HG03521 (cell line): ENCODE measurements at regions not wholly inside any gene's neighbourhood (a gene's known extent, or its start where the extent isn't known, plus 50 kb on each side); places are given as distances from the start of the nearest gene placed in this dataset.
"Not testable (repeated sequence)": the region's sequence is repeated elsewhere in the genome, so short reads cannot be mapped to it uniquely, and the experiment has no call there.

ENCODE experiments used
- ATAC-seq: cut with Tn5 transposase; IDR thresholded peaks from one replicate; pipeline ENCODE4 v1.9.1; 2021; ENCODE audit warnings: mild to moderate bottlenecking, moderate library complexity; ENCODE audit not compliant: unreplicated experiment

DNA sequence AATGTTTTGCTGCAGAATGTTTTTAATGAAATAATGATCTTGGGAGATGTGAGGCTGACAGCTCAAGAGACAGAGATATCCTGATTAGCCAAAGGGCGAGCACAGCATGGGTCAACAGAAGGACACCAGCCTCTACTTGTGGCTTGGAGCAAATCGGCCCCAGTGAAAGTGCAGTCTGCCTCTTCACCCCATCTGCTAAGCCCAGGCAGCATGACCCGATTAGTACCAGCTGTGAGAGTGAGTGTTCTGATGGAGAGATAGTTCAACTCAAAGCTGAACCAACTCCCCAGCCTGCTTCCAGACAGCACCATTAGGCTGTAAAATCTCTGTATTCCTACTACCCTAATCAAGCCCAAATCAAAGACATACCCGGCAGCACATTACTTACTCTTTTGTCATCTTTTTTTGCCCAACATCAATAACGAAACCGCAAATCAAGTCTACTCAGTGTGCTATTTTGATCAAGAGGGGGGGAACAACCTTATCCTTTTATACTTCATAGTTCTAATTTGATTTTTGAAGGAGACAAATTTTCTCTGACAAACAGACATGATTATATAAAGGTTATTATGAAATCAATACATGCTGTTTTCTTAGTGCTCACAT, 514.1 kb upstream of the NRSN1 start:
- ATAC-seq = no peak

DNA sequence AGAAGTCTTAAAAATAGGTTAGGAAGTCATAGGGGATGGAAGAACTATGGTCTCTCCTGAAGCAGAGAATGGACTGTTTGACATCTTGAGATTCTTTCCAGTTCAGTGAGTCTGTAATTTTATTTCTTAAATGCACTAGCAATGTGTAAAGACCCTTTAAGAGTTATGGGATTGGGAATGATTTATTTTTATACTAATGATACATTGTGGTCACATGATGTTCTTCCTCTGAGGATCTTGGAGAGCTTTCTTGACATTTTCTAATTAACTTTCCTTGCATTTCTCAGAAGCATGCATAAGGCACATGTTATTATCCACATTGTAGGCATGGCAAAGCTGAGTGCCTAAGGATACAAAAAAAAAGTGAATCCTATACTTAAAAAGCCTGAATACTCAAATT, 507.6 kb upstream of the NRSN1 start:
- no peak for ATAC-seq

DNA sequence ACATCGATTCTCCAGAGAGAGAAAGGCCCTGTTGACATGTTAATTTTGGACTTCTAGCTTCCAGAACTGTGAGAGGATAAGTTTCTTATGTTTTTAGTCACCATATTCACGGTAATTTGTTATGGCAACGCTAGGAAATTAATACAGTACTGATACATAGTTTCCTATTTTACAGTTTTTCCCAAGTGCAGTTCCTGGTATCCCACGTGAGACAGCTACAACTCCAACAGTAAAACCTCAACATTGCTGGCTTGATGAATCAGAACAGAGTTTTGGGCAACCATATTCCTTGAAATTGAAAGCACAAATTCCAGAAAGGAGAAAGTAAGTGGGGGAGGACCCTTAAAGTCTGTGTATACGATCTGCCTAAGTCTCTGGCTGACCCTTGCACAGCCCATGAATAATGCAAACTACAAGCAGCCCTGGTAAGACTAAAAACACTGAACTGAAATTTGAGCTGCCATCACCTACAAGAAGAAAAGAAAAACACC, 505.1 kb upstream of the NRSN1 start:
- no peak for ATAC-seq

DNA sequence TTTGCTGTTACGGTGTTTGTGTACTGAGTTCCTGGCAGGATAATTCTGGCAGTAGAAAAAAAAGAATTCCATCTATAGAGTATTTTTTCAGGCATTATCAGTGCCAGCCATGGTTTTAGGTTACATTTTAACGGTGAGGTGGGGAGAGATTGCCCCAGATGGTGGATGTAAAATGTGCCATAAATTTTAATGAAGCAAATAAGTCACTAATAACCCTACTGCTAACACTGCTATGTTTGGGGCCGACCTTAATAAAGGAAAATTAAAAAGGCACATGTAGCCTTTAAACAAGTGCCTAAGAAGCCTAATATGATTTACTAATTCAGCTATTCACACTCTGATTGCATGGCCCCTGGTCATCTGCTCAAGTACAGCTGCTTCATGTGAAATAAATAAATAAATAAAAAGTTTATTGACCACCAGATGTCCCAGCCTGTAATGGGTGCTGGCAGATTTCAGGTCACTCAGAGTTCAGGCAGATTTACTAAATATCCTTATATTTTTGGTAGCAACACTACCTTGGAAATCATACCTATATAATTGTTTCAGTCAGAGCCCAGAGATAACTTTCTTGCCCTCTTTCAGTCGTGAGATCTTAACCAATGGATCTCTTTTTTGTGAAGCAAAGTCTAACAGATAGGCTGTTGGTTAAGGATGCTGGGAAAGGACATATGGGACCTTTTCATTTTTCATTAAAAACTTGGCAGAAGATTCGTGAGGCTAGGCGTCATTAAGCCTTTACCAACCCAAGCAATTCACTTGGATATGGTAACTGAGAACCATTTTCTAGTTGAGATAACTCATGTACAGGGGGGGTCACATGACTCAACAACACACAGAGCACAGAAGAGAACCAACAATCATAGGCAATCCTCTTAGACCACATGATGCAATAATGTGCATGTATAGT, 495.0 kb upstream of the NRSN1 start:
- no peak for ATAC-seq

- no peak for ATAC-seq
Observed at GRCh38 chr6:23633996-23634395, 492.0 kb upstream of the NRSN1 start.

GRCh38 chr6:23635150-23635549, 490.9 kb upstream of the NRSN1 start:
- ATAC-seq = no peak

DNA sequence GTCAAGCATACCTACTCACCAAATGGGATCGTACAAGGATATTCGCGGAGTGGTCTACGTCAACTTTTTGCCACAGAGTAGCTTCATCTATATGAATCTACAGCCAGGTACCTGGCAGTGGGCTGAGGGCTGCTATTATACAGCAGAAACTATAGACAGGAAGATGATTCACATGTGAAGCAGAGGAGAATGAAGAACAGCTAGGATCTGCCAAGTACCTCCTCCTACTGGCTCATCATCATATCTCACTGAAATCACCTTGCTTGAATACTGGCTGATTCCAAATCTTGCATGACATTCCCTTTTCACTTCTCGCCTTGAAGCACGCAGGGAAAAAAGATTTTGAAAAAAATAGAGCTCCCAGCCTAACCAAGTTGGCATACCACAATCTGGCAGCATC, 488.7 kb upstream of the NRSN1 start:
- ATAC-seq = no peak

DNA sequence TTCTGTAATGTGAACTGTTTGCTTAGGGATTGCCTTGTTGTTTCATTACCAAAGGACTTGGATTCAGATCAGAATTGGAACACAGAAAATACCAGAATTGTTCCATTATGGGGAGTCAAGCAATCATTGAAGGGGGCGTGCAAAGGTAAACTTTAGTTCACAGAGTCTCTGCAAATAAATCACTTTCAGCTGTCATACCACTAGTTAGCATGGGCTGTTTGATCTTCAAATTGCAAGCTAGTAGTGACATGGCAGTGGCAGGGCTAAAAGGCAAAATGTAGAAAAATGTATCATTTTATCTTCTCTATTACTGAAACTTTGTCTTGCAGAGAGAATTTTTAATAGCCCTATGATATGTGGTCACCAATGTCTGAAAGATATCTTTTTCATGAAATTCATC, 483.2 kb upstream of the NRSN1 start:
- ATAC-seq = no peak

- ATAC-seq = no peak
Observed at GRCh38 chr6:23647045-23647444, 479.0 kb upstream of the NRSN1 start.

DNA sequence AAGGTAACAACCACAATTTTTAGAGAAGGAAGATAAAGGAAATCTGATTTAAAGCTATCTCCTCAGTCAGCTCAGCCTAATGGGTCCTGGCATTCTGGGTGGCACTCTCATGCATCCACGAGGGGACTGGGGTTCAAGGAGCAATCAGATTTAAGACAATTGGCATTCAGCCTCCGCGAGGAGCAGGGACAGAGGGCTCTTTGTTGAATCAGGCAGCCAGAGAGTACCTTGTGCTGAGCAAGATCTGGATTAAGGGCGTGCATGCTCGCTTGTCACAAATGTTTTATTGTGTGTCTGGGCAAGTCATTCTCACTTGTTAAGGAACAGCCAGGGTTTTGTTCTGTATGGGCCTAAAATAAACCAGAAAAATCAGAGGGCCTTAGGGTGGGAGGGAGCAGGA, 475.3 kb upstream of the NRSN1 start:
- ATAC-seq = no peak

DNA sequence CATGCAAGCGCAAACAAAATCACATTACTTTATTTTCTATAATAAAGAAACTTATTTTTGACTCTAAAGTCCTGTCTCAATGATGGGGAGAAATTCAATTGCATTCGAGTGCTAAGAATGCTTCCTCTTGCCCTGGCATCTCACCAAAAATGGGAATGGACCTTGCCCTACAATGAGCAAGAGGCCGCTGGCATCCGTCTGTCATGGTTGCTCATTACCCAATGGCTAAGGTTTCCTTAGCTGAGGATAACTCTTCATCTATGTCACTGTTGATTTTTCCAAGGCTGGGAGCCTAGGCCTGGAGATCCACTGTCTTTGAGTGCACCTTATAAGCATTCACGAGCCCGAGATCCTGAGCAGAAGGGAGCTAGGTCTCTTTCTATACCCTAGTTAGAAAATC, 471.3 kb upstream of the NRSN1 start:
- no peak for ATAC-seq

GRCh38 chr6:23655525-23655924, 470.5 kb upstream of the NRSN1 start:
- ATAC-seq = no peak

DNA sequence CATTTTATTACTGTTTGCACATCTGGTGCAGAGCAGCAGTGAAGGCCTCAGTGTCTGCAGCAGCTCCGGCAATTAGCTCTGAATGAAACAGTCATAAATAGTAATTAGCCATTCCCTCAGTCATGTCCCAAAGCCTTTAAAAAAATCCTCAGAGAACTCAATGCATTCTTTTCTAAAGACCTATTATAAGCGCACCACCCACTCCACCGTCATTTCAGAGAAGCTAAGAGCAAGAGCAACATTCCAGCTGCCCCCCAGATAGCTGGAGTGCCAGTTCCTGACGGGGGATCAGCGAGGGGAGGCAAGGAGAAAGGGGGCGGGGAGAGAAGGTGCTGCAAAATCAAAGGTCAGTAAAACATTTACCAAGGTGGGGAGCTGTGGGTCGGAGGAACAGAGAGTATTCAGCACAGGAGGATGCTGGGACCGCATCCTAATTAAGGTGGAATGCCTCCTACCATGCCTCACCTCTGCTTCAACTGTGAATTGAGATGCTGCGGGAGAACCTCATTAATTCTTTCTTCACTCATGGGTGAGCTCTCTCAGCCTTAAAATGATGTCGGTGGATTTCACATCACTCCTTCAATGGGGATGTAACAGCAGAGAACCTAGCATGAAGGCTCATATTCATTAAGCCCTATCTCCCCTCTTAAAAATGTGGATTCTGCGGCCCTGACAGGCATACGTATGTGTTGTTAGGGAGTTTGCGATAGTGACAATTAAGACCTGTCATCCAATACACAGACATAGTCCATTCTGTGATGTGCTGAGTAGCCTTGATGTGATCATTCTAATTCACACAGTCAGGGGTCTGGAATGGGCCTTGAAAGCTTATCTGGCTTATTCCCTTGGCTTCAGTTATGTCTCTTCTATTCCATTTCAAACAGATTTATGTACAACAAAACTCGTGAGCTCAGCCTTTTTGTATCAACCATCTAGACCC, 469.5 kb upstream of the NRSN1 start:
- no peak for ATAC-seq

GRCh38 chr6:23659125-23659524, 466.9 kb upstream of the NRSN1 start:
- no peak for ATAC-seq

- no peak for ATAC-seq
Observed at GRCh38 chr6:23661549-23661948, 464.5 kb upstream of the NRSN1 start.

GRCh38 chr6:23663096-23663495, 462.9 kb upstream of the NRSN1 start:
- no peak for ATAC-seq

GRCh38 chr6:23663652-23664051, 462.4 kb upstream of the NRSN1 start:
- ATAC-seq = no peak

DNA sequence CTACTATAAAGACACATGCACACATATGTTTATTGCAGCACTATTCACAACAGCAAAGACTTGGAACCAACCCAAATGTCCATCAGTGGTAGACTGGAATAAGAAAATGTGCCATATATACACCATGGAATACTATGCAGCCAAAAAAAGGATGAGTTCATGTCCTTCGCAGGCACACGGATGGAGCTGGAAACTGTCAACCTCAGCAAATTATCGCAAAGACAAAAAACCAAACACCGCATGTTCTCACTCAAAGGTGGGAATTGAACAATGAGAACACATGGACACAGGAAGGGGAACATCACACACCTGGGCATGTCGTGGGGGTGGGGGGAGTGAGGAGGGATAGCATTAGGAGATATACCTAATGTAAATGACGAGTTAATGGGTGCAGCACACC, 460.1 kb upstream of the NRSN1 start:
- ATAC-seq = not testable (repeated sequence)

DNA sequence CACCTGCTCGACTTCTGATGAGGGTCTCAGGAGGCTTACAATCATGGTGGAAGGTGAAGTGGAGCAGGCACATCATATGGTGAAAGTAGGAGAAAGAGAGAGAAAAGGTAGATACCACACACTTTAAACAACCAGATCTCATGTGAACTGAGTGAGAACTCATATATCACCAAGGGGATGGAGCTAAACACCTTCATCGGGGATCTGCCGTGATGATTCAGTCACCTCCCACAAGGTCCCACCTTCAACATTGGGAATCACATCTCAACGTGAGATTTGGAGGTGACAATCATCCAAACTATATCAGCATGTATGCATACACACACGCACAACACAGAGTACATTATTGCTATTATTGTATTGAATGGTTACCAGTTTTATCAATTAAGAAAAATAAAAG, 453.3 kb upstream of the NRSN1 start:
- no peak for ATAC-seq

- no peak for ATAC-seq
Observed at GRCh38 chr6:23678626-23679025, 447.4 kb upstream of the NRSN1 start.

- ATAC-seq = no peak
Observed at GRCh38 chr6:23681743-23682142, 444.3 kb upstream of the NRSN1 start.
